ENCODE measurements at regions not wholly inside any gene's neighbourhood (a gene's known extent, or its start where the extent isn't known, plus 50 kb on each side); places are given as distances from the start of the nearest gene placed in this dataset.

GRCh38 chr6:122081921-122082320 lies 317.5 kb upstream of the HSF2 start:
- no peak for DNase-seq

DNA sequence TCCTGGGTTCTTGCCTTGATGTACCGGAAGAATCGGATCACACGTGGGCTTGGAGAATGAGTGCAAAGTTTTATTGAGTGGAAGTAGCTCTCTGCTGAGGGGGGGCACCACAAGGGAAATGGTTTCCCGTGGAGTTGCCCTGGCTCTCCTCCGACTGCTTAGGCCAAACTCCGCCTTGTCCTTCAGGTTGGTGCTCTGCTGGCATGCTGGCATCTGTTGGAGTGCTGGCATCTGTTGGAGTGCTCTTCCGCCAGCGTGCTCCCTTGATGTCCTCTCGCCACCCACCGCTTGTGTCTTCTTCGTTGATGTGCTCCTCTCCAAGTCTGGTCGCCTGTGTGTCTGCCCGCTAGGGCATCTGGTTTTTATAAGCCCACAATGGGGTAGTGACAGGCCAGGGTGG lies 317.1 kb upstream of the HSF2 start:
- no peak for DNase-seq

DNA sequence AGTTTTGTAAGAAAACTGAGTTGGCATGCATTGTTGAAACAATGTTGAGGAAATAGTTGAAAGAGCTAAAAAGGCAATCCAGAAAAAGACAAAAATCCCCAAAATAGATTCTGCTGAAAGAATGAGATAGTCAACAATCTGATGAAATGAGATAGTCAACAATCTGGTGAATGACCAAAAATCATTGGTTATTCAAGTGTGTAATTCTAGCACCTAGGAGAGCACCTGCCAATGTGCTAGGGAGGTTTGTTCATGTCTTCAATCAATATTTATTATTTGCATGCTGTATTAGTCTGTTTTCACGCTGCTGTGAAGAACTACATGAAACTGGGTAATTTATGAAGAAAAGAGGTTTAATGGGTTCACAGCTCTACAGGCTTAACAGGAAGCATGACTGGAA lies 307.1 kb upstream of the HSF2 start:
- no peak for DNase-seq

- DNase-seq = no peak
These were observed 301.2 kb upstream of the HSF2 start for GRCh38 chr6:122098201-122098678.

DNA sequence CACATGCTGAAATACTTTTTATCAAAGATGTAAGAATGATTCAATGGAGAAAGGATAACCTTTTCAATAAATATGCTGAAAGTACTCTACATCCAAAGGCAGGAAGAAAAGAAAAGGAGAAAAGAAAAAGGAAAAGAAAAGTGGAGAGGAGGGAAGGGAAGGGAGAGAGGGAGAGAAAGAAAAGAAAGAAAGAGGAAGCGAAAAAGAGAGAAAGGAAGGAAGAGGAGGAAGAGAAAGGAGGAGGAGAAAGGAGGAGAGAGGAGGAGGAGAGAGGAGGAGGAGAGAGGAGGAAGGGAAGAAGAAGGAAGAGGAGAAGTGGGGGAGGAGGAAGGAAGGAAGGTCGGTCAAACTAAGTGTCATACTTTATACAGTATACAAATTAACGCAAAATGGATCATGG lies 297.4 kb upstream of the HSF2 start:
- no peak for DNase-seq

DNA sequence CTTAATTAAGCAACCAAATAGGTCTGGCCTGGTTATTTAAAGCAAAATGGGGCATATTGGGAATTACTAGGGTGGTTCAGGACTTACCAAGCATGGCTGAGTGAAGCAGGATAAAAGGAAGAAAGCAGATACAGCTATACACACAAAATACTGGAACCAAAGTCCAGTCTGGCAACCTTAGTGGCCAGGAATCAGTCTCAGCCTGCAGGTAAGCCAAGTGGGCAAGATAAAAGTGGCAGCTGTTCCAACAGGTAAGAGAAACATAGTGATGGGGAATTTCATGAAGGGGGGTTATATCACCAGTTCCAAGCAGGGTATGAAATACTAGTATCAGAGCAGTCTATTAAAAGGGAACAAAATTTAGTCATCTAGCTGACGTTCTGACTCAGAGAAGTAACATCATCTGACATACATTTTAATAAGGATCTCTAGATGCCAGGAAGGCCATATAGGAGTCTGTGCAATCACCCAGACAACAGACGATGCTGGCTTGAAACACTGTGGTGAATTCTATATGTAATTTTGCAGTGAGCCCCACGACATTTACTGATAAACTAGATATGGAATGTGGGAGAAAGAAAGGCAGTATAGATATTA lies 292.1 kb upstream of the HSF2 start:
- no peak for DNase-seq

GRCh38 chr6:122109075-122109474 lies 290.4 kb upstream of the HSF2 start:
- DNase-seq = no peak

GRCh38 chr6:122114717-122115116 lies 284.7 kb upstream of the HSF2 start:
- DNase-seq = no peak

GRCh38 chr6:122116119-122116834 lies 283.2 kb upstream of the HSF2 start:
- DNase-seq = no peak

- DNase-seq = no peak
These were observed 282.4 kb upstream of the HSF2 start for GRCh38 chr6:122116835-122117627.

- DNase-seq = no peak
These were observed 280.4 kb upstream of the HSF2 start for GRCh38 chr6:122118945-122119506.

DNA sequence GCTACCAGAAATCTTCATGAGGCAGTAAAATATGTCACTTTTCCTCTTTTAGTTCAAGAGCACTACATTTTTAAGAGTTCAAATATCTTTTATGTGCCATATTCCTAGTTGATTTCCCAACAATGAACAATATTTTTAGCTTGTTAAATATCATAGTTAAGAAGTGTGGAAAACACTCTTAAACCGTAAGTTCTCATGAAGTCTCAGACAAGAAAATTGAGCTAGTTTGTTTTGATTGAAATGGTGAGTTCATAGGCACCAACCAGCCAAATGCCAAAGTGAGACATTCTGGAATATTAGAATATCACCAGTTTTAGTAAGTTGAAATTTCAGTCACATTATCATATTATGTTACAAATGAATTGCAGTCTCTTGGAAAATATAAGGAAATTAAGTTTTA lies 277.2 kb upstream of the HSF2 start:
- DNase-seq = no peak

DNA sequence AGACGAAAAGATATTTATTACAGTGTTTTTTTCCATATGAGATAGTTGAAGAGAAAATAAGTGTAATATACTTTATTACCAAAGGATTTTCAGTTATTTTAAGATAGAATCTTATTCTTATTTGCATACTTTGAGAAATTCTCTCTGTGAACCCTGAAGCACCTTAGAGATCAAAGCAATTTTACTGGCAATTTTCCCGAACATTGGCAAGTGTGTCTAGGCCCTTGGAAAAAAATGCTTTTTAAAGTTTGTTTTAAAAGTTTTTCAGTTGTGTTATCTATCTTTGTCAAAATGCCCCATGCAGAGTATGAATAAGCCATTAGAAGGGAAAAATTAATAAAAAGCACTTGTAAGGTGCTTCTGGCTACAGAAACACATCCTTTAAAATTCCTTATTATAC lies 276.8 kb upstream of the HSF2 start:
- no peak for DNase-seq

DNA sequence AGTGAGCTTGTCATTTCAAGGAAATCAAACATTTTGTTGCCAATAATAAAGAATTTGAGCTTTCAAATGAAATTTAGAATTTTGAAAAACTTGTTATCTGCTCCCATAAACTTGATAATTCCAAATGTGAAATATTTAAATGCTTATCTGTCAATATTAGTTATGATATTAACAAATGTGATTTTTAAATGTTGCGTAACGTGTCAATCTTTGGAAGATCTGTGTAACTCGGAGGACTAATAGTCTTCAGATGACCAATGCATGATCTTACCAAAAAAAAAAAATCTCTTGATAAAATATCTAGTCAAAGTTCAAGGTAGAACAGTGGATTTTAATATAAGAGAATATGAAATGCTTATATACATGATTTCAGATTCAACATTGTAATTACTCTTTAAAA lies 274.5 kb upstream of the HSF2 start:
- no peak for DNase-seq

DNA sequence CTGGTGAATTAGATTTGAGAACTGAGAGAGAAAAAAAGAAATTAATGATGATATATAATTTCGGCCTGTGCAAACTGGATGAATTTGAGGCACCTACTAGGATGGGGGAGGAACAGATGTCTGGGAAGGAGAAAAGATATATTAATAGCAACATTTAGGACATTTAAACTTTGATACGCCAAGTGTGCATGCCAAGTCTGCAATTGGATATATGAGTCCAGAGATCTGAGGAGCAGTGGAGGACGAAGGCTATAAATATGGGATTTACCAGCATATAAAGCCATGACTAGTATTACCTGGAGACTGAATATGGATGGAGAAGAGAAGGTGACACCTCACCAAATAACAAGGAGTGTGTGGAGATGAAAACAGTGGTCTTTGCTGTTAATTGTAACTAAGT lies 272.6 kb upstream of the HSF2 start:
- no peak for DNase-seq

- no peak for DNase-seq
These were observed 271.0 kb upstream of the HSF2 start for GRCh38 chr6:122128445-122128844.

- DNase-seq = no peak
These were observed 270.0 kb upstream of the HSF2 start for GRCh38 chr6:122129313-122130025.

- DNase-seq = no peak
These were observed 269.5 kb upstream of the HSF2 start for GRCh38 chr6:122130026-122130348.

DNA sequence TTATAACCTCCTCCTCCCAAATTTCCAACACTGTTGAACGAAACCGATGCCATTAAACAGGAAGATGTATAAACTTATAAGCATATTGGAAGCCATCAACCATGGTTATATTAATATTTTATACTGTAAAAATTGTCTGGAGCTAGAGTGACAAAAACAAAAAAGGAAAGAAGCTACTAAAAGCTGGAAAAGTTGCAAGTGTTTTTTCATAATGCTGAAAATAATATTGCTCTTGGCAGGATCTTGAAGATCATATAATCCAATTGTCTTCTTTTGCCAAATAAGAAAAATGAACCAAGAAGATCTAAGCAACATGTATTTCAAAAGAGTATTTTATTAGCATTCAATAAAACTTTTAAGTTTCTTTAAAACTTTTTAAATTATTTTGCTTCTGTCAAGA lies 268.9 kb upstream of the HSF2 start:
- no peak for DNase-seq

GRCh38 chr6:122136386-122136785 lies 263.1 kb upstream of the HSF2 start:
- no peak for DNase-seq

DNA sequence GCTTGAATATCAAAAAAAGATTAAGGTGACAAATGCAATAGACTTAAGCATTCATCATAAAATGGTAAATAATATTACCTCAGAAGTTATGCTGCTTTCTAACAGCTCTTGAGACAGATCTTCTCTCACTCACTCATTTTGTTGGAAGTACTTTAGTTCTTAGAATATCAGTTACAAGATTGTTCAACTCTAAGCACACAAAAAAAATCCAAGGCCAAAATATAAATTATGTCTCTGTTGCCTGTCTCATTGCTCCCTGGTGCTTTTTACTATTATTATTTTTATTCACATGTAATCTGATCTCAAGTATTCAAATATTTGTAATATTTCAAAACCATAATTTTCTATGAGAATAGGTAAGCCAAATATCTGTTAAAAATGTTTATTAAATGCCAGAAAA lies 259.4 kb upstream of the HSF2 start:
- DNase-seq = no peak

DNA sequence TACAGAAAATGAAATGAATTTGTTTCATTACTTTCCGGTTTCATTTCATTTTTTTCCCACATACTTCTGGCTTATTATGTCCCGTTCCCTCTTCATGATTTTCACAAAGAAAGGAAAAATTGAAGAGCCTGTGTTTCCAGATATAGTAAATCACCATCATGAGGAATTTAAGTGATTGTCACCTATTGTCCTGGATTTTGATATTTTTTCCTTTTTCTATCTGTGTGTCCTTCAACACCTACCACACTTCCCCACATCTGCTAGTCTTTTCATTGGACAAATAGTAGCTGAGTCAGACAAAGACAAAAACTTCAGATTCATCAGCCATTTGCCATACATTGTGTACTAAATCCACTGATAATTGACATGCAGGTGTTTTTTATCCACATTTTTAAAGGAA lies 258.2 kb upstream of the HSF2 start:
- no peak for DNase-seq
